GM04503 (cell line): ENCODE measurements at regions not wholly inside any gene's neighbourhood (a gene's known extent, or its start where the extent isn't known, plus 50 kb on each side); places are given as distances from the start of the nearest gene placed in this dataset.

Experiments used
- DNase-seq: peaks from one replicate; pipeline ENCODE4 v3.0.0-alpha.2; 2012; ENCODE audit warnings: low read depth

- DNase-seq, result peak; percentile 35
These were observed 53.2 kb upstream of the SYPL1 start for GRCh38 chr7:106165337-106165736.

DNA sequence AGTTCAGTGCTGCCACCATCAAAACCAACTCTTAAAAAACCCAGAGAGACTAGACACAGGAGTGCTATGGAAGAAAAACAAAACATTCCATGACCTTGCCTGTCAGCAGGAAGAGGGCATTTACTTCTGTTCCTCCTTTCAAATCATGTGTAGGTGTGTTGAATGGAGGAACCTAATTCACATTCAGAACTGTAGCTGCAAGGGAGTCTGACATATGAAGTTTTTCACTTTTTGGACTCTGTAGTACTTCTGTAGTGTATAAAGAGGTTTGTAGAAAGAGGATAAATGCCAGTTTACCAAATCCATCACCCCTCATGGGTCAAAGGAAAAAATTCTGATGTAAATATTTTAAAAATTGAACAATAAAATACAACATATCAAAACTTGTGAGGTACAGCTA, 51.1 kb upstream of the SYPL1 start:
- DNase-seq, result no peak
